ENCODE measurements at regions not wholly inside any gene's neighbourhood (a gene's known extent, or its start where the extent isn't known, plus 50 kb on each side); places are given as distances from the start of the nearest gene placed in this dataset.

DNA sequence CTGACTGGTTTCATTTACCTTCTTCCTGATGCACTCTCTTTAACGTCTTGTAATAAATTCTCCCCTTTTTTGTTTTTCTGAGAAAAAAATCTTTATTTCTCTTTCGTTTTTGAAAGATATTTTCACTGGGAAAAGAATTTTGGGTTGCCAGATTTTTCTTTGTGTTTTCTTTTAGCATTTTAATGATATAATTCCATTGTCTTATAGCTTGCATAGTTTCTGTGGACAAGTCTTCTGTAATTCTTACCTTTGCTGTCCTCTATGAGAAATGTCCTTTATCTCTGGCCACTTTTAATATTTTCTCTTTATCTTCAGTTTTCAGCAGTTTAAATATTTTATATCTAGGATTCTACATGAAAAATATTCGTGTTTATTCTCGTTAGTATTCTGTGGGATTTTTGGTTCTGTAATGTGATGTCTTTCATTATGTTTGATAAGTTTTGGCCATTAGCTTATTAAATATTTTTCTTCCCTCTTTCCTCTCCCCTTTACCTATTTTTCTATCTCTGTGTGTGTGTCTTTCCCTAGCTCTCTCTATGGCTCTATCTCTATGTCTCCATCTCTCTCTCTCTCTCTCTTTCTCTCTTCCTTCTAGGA is 236.5 kb downstream of the C16orf95 start:
- DNase-seq = no peak

GRCh38 chr16:87085441-87085840 is 231.8 kb downstream of the C16orf95 start:
- no peak for DNase-seq

DNA sequence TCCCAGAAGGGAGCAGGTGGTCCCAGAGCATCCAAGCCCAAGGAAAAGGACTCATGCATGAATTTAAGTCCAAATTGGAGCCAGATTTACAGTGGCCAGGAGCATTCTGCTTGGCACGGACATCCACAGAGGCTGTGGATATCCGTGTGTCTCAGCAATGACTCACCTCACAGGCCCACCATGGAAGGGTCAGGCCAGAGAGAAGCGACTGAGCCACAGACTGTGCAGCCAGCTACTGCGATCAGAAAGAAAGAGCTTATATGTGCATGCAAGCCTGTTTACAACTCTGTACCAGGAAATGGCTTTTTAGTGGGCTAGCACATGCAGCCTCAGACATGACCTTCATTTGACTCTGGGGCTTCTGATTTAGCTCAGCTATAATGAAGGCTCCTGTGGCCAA is 231.0 kb downstream of the C16orf95 start:
- DNase-seq = no peak

GRCh38 chr16:87086575-87086974 is 230.6 kb downstream of the C16orf95 start:
- no peak for DNase-seq

DNA sequence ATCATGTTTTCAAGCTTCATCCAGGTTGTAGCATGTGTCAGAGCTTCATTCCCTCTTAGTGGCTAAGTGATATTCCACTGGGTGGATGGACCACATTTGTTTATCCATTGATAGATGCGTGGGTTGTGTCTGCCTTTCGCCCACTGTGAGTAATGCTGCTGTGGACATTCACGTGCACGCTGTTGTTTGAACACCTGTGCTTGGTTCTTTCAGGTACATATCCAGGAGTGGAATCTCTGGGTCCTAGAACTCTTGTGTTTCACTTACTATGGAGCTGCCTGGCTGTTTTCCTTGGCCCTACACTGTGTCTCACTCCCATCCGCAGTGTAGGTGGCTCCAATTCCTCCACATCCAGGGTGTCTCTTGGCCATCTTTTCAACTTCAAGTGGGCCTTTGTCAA is 224.2 kb downstream of the C16orf95 start:
- DNase-seq = no peak

DNA sequence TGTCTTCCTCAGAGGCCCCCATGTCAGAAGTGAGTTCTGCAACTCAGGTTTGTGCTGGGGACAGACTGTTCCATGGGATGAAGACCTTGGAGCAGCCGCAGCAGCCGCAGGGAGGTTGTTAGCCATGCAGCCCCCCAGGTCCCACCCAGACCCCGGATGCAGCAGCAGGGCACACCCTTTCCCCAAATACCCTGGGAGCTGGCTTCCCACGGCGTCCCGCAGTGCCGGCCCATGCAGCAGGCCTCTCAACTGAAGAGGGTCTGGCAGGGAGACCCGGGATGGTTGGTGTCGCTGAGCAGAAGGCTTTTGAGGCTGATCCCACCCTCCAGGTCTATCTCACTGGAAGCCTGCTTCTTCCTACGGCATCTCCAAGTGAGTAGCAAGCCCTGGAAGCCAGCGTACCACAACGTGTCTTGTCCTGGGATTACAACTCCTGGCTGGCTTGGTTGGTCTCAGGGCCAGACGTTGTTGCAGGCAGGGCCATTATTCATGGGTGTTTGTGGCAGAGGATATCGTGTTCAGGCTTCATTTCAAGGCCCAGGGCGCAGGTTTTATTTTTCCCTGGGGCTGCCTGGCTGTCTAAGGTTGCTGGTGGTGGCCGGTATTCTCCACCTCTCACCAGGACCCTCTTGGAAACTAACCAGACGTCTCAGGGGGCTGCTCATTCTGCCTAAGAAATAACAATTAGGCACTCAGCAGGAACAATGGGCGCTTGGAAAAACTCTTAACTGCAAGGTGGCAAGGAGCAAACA is 223.2 kb downstream of the C16orf95 start:
- no peak for DNase-seq

- DNase-seq = no peak
These were observed 222.7 kb downstream of the C16orf95 start for GRCh38 chr16:87094556-87094865.

DNA sequence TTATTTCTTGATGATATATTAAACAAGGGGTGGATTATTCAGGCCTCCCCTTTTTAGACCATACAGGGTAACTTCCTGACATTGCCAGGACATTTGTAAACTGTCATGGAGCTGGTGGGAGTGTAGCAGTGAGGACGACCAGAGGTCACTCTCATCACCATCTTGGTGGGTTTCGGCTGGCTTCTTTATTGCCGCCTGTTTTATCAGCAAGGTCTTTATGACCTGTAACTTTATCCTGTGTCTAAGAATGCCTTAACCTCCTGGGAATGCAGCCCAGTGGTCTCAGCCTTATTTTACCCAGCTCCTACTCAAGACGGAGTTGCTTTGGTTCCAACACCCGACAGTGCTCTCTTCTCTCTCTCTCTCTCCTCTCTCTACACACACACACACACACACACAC is 221.9 kb downstream of the C16orf95 start:
- no peak for DNase-seq

DNA sequence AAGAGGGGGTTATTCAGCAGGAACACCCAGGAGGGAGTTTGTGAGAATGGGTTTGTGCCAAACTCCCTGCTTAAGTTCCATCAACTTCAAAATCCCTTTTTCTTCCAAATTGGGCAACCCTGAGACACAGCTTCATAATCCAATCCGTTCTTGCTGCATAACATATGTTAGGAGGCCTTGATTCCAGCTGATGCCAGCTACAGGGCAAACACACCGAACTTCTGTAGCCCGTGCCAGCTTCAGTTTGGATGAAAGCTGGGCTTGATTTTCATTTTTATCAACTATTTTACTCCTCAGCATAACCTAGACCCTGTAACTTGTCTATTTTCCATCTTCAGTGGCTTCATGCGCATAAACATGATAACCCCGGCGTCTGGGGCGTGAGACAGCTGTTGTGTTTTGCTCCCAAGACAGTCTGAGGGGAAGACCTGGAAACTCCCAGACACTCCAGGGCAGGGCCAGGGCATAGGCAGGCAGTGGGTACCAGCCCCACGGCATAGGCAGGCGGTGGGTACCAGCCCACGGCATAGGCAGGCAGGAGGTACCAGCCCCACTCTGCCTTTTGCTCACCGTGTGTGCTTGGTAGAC is 220.4 kb downstream of the C16orf95 start:
- no peak for DNase-seq

- no peak for DNase-seq
These were observed 218.8 kb downstream of the C16orf95 start for GRCh38 chr16:87098361-87098760.

- no peak for DNase-seq
These were observed 218.0 kb downstream of the C16orf95 start for GRCh38 chr16:87098976-87099720.

DNA sequence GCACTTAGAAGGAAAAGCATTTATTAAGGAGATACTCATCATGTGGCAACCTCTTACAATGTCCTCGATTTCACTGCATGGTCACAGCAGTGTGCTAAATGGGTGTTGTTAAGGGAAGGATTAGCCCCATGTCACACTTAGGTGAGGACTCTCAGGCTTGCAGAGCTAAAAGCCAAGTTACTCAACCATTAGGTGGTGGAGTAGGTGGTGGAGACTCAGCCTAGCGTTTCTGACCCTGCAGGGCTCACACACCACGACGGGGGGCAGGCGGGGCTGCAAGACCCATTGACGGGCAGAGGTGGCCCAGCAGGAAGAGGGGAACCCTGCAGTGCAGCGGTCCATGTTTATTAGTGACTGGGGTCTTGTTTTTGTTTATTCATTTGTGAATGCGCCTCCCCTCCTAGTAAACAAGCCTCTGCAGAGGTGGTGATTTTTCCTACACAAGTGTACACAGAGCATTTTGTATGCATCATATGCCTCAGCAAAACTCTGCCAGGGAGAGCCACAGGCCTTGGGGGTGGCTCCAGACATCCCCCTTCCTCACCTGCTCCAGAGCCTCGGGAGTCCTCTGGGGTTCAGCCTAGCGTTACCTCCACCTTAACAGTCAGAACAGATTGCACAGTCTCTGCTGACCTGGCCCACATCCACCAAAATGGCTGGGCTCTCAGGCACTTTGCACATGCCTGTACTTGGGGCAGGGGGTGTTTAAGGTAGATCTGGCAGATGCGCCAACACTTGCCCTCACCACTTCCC is 216.7 kb downstream of the C16orf95 start:
- no peak for DNase-seq

GRCh38 chr16:87101903-87102302 is 215.3 kb downstream of the C16orf95 start:
- DNase-seq = no peak

- DNase-seq = no peak
These were observed 210.0 kb downstream of the C16orf95 start for GRCh38 chr16:87107201-87107600.

GRCh38 chr16:87108278-87108677 is 208.9 kb downstream of the C16orf95 start:
- no peak for DNase-seq

DNA sequence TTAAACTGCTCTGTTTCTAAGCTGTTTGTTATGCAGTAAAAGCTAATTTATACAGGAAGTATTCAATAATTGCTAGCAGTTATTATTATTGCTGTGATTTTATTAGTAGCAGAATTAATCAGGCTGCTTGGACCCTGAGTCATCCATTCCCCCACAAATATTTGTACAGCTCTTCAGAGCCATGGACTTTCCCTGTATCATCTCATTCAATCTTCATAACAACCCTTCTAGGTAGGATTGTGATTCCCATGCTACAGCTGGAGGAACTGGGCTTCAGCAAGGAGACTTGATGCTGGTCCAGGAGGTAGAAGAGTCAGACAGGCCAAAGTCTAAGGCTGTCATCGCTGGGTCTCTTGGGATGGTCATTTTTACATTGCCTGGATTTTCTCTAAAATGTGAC is 208.3 kb downstream of the C16orf95 start:
- DNase-seq = no peak

DNA sequence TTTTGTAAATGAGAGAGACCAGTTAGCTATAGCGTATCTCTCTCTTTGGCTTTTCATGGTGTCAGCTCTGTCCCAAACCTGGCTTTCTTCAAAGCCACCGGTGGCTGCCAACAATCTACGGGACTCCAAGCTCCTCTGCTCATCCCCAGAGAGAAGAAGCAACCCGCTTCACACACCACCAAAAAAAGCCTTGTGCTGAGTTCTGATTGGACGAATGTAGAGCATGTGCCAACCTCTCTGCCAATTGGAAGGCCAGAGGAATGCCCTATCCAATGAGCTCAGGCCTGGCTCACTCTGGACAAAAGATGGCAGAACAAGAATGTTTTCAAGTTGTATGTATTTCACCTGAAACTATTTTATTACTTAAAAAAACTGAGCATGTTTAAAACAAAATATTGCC is 202.4 kb downstream of the C16orf95 start:
- DNase-seq = no peak

DNA sequence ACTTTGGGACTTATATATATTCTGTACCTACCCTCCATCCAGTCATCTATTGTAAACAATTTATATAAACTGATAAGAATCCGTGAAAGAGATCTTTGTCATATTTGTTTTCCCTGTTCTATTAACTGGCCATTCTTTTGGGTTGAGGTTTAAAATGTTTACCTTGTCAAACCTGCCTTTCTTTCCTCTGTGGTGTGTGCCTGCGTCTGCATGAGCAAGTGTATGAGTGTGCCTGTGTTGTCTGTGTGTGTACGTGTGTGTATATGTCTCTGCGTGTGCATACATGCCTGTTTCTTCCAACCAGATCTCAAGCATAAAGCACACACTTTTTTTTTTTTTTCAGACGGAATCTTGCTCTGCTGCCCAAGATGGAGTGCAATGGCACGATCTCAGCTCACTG is 201.5 kb downstream of the C16orf95 start:
- DNase-seq = no peak

- no peak for DNase-seq
These were observed 199.3 kb downstream of the C16orf95 start for GRCh38 chr16:87117936-87118335.

DNA sequence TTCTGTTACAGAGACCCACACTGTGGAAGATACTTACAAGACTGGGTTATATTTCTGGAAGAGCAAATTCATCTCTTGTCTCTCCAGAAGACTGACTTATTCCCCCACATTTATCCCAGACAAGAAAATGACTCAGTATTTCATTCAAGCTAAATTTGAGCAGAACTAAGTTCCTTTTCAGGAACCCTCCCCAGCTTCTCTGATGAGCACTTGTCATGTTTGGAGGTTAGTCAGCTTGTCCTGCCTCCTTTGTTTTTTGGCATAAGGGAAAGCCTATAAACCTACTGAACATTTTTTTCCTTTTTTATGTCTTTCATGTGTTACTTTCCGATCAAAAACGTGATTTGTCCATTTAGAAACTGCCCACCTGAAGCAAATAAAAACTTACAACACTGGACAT is 198.0 kb downstream of the C16orf95 start:
- DNase-seq = no peak

- no peak for DNase-seq
These were observed 197.4 kb downstream of the C16orf95 start for GRCh38 chr16:87119748-87120147.

- no peak for DNase-seq
These were observed 195.4 kb downstream of the C16orf95 start for GRCh38 chr16:87121816-87122215.

- DNase-seq = no peak
These were observed 193.7 kb downstream of the C16orf95 start for GRCh38 chr16:87123356-87124001.

Data from activated CD8-positive, alpha-beta memory T cell treated with anti-CD3 and anti-CD28 coated beads, Interleukin-2, amount 50 U/mL, for 4 hours (primary cell).